Hypothalamus (tissue), 51 donors: ENCODE measurements at regions not wholly inside any gene's neighbourhood (a gene's known extent, or its start where the extent isn't known, plus 50 kb on each side); places are given as distances from the start of the nearest gene placed in this dataset.
"Not testable (repeated sequence)": the region's sequence is repeated elsewhere in the genome, so short reads cannot be mapped to it uniquely, and the experiment has no call there.

Source experiments
- DNase-seq, 51 donors: peaks; one replicate each; lab custom pipeline; 2025; lab: John Stamatoyannopoulos, UW

GRCh38 chr2:235105821-235106359 is 154.1 kb downstream of the SH3BP4 start:
- no peak for DNase-seq

DNA sequence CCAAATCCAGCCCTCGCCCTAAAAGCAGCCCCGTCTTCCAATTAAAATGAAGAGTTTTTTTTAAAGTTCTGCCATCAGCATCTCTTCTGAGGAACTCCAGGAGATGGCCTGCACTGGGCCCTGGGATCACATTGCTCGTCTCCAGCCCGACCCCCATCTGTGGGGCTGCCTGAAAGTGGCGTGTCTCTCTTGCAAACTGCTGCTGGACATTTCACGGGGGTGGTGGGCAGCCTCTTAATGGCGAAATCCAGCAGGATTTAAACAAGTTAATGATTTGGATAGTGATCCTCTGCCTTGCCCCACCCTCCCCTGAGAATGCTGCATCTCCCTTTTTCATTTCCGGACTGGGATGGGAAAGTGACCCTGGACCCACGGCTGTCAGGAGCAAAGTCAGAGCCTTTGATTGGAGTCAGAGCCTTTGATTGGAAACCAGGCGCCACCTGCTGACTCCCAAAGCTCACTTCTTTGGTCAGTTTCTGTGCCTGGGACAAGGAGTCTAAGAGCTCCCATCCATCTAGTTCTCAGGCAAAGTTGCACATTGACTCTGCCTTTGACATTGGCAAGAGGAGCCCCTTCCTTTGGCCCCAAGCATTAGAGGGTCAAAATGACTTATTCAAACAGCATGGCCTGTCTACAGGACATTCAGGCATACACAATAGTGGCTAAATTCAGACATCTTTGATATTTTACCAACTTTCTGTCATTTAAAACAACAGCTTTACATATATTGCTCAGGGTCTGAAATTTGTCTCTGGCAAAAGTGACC is 155.2 kb downstream of the SH3BP4 start:
- peak in 38 of 51 donors; percentile 5 to 78 (median 40) for DNase-seq

GRCh38 chr2:235107640-235107951 is 155.8 kb downstream of the SH3BP4 start:
- no peak for DNase-seq

DNA sequence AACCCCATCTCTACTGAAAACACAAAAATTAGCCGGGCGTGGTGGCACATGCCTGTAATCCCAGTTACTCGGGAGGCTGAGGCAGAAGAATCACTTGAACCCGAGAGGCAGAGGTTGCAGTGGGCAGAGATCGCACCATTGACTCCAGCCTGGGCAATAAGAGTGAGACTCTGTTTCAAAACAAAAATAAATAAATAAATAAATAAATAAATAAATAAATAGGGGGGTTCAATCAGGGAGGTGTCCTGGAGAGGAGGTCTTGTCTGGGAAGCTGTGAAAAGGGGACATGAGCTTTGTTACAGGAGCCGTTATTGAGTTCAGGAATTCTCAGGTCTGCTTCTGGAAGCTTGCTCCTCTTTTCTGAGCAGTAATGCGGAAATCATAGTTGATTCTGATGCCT is 157.7 kb downstream of the SH3BP4 start:
- DNase-seq, result not testable (repeated sequence)

GRCh38 chr2:235112365-235112764 is 160.5 kb downstream of the SH3BP4 start:
- no peak for DNase-seq

DNA sequence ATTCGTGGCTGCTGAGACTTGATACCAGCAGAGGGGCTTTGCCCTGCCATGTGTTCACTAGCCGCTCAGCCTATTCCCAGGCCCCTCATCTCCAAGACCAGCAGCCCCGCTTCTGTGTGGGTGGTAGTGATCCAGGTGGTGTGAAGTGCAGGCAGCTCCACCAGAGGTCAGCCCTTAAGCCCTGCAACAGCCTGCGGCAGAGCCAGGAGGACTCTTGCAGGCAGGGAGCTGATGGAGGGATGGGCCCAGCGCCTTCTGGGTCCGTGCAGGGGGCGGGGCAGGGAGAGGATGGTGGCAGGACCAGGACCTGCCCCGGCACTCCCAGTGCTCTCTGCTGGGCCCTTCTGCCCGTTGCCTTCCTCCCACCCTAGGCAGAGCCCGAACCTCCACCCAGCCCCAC is 162.0 kb downstream of the SH3BP4 start:
- no peak for DNase-seq

- DNase-seq, result no peak
Measured at GRCh38 chr2:235114286-235114685, 162.5 kb downstream of the SH3BP4 start.

GRCh38 chr2:235115521-235115920 is 163.7 kb downstream of the SH3BP4 start:
- no peak for DNase-seq

GRCh38 chr2:235116885-235117492 is 165.2 kb downstream of the SH3BP4 start:
- peak in 1 of 51 donors; percentile 30 for DNase-seq

DNA sequence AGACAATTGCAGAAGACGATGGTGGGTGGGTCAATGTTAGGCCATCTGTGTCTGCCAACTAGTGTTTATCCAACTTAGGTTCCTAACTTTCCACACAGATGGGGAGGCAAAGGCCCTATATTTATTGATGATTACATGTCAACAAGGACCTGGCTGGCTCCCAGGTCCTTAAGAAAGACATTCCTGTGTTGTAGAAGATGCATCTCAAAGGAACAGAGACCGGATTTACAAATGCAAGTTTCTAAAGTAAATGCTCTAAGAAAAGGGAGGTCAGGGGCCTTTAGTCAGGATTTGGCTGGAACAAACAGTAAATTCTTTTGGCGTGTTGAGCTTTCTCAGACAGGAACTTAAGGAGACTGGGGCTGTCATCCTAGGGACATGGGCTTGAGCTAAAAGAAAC is 175.0 kb downstream of the SH3BP4 start:
- no peak for DNase-seq

- DNase-seq, result no peak
Measured at GRCh38 chr2:235127931-235128330, 176.1 kb downstream of the SH3BP4 start.

DNA sequence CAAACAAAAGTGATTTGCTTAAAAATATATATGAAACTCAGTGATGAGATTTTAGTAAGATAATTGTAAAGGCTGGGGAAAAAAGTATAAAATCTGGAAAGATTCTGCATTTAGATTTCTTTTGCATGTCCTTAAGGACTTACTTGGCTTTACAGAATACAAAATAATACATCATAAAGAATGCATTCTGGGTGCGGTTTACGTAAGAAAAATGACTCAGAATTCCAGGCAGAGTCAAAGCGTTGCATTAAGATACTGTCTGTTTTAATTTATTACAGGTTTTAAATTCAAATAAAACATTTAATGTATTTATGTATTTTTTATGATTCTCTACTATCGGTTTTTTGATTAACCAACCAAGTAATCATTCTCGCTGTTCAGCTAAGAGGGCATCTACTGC is 178.0 kb downstream of the SH3BP4 start:
- no peak for DNase-seq

GRCh38 chr2:235131334-235132305 is 179.8 kb downstream of the SH3BP4 start:
- DNase-seq, result peak in 18 of 51 donors; percentile 6 to 57 (median 22)

GRCh38 chr2:235132651-235133050 is 180.8 kb downstream of the SH3BP4 start:
- no peak for DNase-seq

- DNase-seq, result no peak
Measured at GRCh38 chr2:235133837-235134236, 182.0 kb downstream of the SH3BP4 start.

DNA sequence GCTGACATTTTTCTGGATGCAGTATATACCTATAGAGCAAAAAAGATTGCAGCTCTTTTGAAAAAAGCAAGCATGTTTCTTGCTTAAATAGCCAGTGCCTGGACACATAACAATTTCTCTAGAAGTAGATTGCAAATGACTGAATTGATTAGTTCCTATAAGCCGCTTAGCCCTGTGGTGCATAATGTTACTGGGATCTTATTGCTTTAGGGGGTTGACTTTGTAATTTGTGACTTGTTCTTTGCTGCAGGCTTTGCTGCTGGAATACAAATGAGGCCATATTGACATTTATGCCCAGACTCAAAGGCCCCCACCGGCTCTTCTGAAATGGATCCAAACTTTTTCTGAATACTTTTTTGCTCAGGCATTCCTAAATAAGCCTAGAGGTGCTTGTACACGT is 182.6 kb downstream of the SH3BP4 start:
- DNase-seq, result no peak

DNA sequence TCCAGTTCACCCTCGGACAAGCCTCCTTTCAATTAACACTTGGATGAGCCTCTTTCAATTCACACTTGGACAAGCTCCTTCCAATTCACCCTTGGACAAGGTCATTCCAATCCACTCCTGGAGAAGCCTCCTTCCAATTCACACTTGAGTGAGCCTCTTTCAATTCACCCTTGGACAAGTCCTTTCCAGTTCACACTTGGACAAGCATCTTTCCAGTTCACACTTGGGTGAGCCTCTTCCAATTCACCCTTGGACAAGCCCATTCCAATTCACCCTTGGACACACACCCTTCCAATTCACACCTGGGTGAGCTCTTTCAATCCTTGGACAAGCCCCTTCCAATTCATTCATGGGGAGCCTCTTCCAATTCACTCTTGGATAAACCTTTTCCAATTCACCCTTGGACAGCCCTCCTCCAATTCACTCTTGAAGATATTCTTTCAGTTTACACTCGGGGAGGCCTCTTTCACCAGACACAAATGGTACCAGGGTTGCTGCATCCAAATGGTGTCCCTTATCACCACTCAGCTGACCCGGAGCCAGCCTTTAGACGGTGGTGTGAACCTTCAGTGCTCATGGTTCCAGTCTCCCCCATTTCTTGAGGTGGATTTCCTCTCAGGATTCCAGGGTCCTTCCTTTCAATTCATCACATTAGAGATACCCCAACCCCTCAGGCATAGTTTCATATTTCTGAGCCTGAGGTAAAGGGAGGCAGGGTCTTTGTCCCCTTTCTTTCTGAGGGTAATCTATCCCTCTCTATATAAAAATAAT is 183.6 kb downstream of the SH3BP4 start:
- no peak for DNase-seq

DNA sequence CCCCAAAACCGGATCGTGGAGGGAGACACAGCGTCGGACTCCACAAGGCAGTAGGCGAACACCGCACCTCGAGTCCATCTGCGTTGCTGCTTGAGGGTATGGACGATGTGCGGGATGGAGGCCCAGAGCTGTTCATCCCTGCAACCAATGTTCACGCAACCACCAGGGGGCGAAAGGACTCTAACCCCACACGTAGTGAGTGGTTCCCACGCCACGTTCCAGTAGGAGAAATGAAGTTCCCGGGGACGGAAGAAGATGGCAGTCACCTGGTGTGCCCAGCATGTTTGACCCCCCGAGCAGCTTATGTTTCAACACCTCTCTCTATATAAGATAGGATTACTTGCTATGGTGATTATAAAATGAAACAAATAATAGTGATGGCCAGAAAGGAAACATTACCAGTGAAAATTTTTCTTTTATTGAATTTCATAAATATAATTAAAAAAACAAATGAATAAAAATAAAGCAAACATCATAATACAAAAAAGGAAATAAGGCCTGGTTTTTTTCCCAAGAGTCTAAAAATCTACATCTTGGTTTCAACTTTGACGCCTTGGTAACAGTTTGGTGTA is 184.3 kb downstream of the SH3BP4 start:
- peak in 42 of 51 donors; percentile 12 to 85 (median 52) for DNase-seq

GRCh38 chr2:235138339-235138738 is 186.5 kb downstream of the SH3BP4 start:
- DNase-seq, result no peak
